WTC11 (cell line): ENCODE measurements at regions not wholly inside any gene's neighbourhood (a gene's known extent, or its start where the extent isn't known, plus 50 kb on each side); places are given as distances from the start of the nearest gene placed in this dataset.

Experiments
- ATAC-seq: fragments of 200-7000 bp; cut with Tn5 transposase; 2 replicates; pipeline ENCODE4 v1.10.0; 2021; ENCODE audit warnings: mild to moderate bottlenecking, moderate library complexity
- CTCF ChIA-PET: fragments of 300-600 bp; sonication (Branson Sonifier 250); formaldehyde crosslinking; loops from one replicate; lab custom pipeline; 2021; ENCODE audit warnings: antibody characterized with exemption; lab: Charles Lee
- POLR2A ChIA-PET: fragments of 350-600 bp; sonication (Branson Sonifier 250); formaldehyde crosslinking; loops from one replicate; lab custom pipeline; 2021; ENCODE audit warnings: antibody characterized with exemption; lab: Charles Lee
- DNase-seq: peaks from one replicate; pipeline ENCODE4 v3.0.0; 2021; ENCODE audit warnings: low spot score
- H3K27ac Mint-ChIP-seq: 2 replicates; pipeline ENCODE4 v1.8.0; 2021; ENCODE audit warnings: mixed read lengths
- H3K27me3 Mint-ChIP-seq: 2 replicates; pipeline ENCODE4 v1.8.0; 2021; ENCODE audit warnings: low read depth, mild to moderate bottlenecking, moderate library complexity, mixed read lengths
- H3K36me3 Mint-ChIP-seq: 2 replicates; pipeline ENCODE4 v1.8.0; 2021; ENCODE audit warnings: mixed read lengths
- H3K4me1 Mint-ChIP-seq: 2 replicates; pipeline ENCODE4 v1.8.0; 2022; ENCODE audit warnings: mixed read lengths
- H3K4me3 Mint-ChIP-seq: 2 replicates; pipeline ENCODE4 v1.8.0; 2021; ENCODE audit warnings: mild to moderate bottlenecking, moderate library complexity, mixed read lengths
- H3K9me3 Mint-ChIP-seq: 2 replicates; pipeline ENCODE4 v1.8.0; 2021; ENCODE audit warnings: mixed read lengths
- ELF4 ChIP-seq: sonication (generic); formaldehyde crosslinking; IDR thresholded peaks from 2 replicates; pipeline ENCODE4 v1.8.1; 2022; ENCODE audit warnings: low read depth, mild to moderate bottlenecking, moderate library complexity, missing genetic modification reagents
- FOXJ3 ChIP-seq: sonication (generic); formaldehyde crosslinking; IDR thresholded peaks from 2 replicates; pipeline ENCODE4 v1.9.0; 2021; ENCODE audit warnings: missing genetic modification reagents, mild to moderate bottlenecking, borderline replicate concordance
- MYBL2 ChIP-seq: sonication (generic); formaldehyde crosslinking; IDR thresholded peaks from 2 replicates; pipeline ENCODE4 v1.8.1; 2023; ENCODE audit warnings: mild to moderate bottlenecking, moderate library complexity, missing genetic modification reagents
- TEAD1 ChIP-seq: sonication (generic); formaldehyde crosslinking; IDR thresholded peaks from 2 replicates; pipeline ENCODE4 v1.8.0; 2022; ENCODE audit warnings: mild to moderate bottlenecking, missing genetic modification reagents
- TF ChIP-seq, protein P1 (sequence below): fragments of 250-450 bp; sonication (Bioruptor Pico); conservative IDR thresholded peaks from 2 replicates; pipeline ENCODE4 v1.9.0; 2021; ENCODE audit warnings: mild to moderate bottlenecking
- TF ChIP-seq, protein P2 (sequence below): fragments of 250-450 bp; sonication (Bioruptor Pico); IDR thresholded peaks from 2 replicates; pipeline ENCODE4 v1.9.0; 2021; ENCODE audit warnings: mild to moderate bottlenecking, borderline replicate concordance
- TF ChIP-seq, protein P3 (sequence below): sonication (generic); formaldehyde crosslinking; IDR thresholded peaks from 2 replicates; pipeline ENCODE4 v1.8.0; 2022; ENCODE audit warnings: missing genetic modification reagents
- TF ChIP-seq, protein P4 (sequence below): sonication (generic); formaldehyde crosslinking; IDR thresholded peaks from 2 replicates; pipeline ENCODE4 v1.8.0; 2022; ENCODE audit warnings: mild to moderate bottlenecking, missing genetic modification reagents
- TF ChIP-seq, protein P5 (sequence below): sonication (generic); formaldehyde crosslinking; IDR thresholded peaks from 2 replicates; pipeline ENCODE4 v1.8.1; 2023; ENCODE audit warnings: mild to moderate bottlenecking, missing genetic modification reagents, moderate library complexity
- TF ChIP-seq, protein P6 (sequence below): fragments of 250-450 bp; sonication (Bioruptor Pico); IDR thresholded peaks from 2 replicates; pipeline ENCODE4 v1.9.0; 2021; ENCODE audit warnings: mild to moderate bottlenecking
- TF ChIP-seq, protein P7 (sequence below): sonication (generic); formaldehyde crosslinking; IDR thresholded peaks from 2 replicates; pipeline ENCODE4 v1.8.0; 2023; ENCODE audit warnings: missing genetic modification reagents, mild to moderate bottlenecking, borderline replicate concordance
- TF ChIP-seq, protein P8 (sequence below): sonication (generic); formaldehyde crosslinking; IDR thresholded peaks from 2 replicates; pipeline ENCODE4 v1.8.1; 2022; ENCODE audit warnings: missing genetic modification reagents, borderline replicate concordance

DNA sequence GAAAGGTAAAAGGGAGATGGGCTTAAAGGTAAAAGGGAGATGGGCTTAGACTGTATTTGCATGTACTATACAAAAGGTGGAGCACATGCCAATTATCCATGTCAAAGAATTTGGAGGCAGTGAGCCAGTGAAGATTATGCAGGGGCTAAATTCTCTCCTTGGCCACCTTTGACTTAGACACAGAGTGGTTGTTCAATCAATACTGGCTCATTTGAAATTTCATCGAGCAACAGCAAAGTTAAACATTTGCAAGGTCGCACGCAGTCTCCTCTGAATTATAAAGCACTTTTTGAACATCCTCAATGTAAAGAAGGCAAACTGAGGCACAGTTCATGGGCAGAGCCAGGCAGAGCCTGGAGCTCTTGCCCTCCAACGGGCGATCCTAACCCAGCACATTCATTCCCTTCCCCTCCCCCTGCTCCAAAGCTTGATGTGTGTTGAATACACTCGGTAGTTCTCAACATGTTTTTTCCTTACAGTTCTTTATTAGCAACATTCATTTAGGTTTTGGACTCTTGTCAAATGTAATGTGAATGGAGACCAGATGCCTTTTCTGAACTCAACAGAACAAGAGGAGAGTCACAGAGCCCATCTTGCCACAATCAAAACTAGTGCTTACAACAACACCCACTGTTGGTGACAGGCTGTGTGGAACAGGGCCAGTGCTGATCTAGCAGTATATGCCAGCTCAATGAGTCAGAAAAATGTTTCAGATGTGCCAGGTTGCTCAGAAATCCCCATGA lies 169.7 kb upstream of the G2E3 start (continued):
- no peak for TF ChIP-seq MYBL2 (CRISPR knock-in tag)
- TF ChIP-seq, protein P1, sequence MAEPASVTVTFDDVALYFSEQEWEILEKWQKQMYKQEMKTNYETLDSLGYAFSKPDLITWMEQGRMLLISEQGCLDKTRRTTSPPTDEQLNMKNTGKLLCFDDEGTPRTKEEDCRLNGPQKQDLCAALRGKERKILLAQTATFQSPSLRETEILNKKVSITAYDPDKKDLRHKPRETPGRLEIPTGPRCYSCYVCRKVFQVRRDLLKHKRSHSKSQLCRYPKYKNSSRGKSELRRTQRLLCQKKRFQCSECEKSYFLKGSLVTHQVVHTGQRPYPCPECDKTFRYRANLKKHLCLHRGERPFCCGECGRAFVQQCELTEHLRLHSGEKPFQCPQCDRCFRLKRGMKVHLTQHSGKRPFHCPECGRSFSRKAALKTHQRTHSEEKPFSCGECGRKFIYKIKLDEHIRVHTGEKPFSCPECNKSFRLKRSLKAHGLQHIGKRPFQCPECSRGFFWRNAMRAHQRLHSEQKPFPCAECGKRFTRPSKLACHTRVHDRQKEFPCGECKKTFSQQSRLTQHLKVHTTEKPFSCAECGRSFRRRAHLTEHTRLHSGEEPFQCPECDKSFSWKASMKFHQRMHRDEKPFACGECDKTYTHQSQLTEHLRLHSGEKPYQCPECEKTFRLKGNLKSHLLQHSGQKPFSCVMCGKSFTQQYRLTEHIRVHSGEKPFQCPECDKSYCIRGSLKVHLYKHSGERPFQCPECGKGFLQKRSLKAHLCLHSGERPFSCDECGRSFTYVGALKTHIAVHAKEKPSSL (CRISPR knock-in tag) = no peak
- TF ChIP-seq, protein P2, sequence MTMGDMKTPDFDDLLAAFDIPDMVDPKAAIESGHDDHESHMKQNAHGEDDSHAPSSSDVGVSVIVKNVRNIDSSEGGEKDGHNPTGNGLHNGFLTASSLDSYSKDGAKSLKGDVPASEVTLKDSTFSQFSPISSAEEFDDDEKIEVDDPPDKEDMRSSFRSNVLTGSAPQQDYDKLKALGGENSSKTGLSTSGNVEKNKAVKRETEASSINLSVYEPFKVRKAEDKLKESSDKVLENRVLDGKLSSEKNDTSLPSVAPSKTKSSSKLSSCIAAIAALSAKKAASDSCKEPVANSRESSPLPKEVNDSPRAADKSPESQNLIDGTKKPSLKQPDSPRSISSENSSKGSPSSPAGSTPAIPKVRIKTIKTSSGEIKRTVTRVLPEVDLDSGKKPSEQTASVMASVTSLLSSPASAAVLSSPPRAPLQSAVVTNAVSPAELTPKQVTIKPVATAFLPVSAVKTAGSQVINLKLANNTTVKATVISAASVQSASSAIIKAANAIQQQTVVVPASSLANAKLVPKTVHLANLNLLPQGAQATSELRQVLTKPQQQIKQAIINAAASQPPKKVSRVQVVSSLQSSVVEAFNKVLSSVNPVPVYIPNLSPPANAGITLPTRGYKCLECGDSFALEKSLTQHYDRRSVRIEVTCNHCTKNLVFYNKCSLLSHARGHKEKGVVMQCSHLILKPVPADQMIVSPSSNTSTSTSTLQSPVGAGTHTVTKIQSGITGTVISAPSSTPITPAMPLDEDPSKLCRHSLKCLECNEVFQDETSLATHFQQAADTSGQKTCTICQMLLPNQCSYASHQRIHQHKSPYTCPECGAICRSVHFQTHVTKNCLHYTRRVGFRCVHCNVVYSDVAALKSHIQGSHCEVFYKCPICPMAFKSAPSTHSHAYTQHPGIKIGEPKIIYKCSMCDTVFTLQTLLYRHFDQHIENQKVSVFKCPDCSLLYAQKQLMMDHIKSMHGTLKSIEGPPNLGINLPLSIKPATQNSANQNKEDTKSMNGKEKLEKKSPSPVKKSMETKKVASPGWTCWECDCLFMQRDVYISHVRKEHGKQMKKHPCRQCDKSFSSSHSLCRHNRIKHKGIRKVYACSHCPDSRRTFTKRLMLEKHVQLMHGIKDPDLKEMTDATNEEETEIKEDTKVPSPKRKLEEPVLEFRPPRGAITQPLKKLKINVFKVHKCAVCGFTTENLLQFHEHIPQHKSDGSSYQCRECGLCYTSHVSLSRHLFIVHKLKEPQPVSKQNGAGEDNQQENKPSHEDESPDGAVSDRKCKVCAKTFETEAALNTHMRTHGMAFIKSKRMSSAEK (CRISPR knock-in tag) = no peak
- TF ChIP-seq, protein P3, sequence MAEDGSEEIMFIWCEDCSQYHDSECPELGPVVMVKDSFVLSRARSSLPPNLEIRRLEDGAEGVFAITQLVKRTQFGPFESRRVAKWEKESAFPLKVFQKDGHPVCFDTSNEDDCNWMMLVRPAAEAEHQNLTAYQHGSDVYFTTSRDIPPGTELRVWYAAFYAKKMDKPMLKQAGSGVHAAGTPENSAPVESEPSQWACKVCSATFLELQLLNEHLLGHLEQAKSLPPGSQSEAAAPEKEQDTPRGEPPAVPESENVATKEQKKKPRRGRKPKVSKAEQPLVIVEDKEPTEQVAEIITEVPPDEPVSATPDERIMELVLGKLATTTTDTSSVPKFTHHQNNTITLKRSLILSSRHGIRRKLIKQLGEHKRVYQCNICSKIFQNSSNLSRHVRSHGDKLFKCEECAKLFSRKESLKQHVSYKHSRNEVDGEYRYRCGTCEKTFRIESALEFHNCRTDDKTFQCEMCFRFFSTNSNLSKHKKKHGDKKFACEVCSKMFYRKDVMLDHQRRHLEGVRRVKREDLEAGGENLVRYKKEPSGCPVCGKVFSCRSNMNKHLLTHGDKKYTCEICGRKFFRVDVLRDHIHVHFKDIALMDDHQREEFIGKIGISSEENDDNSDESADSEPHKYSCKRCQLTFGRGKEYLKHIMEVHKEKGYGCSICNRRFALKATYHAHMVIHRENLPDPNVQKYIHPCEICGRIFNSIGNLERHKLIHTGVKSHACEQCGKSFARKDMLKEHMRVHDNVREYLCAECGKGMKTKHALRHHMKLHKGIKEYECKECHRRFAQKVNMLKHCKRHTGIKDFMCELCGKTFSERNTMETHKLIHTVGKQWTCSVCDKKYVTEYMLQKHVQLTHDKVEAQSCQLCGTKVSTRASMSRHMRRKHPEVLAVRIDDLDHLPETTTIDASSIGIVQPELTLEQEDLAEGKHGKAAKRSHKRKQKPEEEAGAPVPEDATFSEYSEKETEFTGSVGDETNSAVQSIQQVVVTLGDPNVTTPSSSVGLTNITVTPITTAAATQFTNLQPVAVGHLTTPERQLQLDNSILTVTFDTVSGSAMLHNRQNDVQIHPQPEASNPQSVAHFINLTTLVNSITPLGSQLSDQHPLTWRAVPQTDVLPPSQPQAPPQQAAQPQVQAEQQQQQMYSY = no peak
- TF ChIP-seq, protein P4, sequence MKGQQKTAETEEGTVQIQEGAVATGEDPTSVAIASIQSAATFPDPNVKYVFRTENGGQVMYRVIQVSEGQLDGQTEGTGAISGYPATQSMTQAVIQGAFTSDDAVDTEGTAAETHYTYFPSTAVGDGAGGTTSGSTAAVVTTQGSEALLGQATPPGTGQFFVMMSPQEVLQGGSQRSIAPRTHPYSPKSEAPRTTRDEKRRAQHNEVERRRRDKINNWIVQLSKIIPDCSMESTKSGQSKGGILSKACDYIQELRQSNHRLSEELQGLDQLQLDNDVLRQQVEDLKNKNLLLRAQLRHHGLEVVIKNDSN (CRISPR knock-in tag) = no peak
- TF ChIP-seq, protein P5, sequence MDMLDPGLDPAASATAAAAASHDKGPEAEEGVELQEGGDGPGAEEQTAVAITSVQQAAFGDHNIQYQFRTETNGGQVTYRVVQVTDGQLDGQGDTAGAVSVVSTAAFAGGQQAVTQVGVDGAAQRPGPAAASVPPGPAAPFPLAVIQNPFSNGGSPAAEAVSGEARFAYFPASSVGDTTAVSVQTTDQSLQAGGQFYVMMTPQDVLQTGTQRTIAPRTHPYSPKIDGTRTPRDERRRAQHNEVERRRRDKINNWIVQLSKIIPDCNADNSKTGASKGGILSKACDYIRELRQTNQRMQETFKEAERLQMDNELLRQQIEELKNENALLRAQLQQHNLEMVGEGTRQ = no peak

DNA sequence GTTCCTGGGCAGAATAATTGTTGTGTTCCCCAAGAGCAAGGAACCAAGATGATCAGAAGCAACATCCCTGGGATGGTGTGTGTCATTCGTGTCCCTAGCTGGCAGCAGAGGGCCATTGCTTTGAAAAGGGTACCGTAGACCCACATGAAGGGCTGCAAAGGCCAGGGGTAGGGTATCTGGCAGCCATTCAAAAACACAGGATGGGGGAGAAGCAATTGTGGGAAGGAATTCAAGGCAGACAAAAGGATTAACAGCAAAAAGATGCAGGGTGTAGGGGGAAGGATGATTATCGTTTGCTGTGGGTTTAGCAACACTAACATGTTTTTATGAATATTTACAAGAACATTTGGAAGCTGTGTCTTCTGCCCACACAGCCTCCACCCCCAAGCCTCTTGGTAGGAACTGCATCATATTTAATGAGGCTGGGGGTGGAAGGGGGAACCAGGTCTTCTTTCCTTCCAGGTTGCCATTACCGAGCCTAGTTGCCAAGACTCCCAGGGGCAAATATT lies 169.0 kb upstream of the G2E3 start:
- ChIA-PET POLR2A (no interaction called here), CTCF (interaction anchor here (1.5 to 1.9 kb wide), 2 partner anchors 14 to 119 kb away, joined by 3 to 6 read pairs; no protein-coding TSS in a partner anchor)
- TF ChIP-seq, protein P6, sequence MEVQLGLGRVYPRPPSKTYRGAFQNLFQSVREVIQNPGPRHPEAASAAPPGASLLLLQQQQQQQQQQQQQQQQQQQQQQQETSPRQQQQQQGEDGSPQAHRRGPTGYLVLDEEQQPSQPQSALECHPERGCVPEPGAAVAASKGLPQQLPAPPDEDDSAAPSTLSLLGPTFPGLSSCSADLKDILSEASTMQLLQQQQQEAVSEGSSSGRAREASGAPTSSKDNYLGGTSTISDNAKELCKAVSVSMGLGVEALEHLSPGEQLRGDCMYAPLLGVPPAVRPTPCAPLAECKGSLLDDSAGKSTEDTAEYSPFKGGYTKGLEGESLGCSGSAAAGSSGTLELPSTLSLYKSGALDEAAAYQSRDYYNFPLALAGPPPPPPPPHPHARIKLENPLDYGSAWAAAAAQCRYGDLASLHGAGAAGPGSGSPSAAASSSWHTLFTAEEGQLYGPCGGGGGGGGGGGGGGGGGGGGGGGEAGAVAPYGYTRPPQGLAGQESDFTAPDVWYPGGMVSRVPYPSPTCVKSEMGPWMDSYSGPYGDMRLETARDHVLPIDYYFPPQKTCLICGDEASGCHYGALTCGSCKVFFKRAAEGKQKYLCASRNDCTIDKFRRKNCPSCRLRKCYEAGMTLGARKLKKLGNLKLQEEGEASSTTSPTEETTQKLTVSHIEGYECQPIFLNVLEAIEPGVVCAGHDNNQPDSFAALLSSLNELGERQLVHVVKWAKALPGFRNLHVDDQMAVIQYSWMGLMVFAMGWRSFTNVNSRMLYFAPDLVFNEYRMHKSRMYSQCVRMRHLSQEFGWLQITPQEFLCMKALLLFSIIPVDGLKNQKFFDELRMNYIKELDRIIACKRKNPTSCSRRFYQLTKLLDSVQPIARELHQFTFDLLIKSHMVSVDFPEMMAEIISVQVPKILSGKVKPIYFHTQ (CRISPR knock-in tag) = no peak
- TF ChIP-seq FOXJ3 = no peak
- TF ChIP-seq, protein P7, sequence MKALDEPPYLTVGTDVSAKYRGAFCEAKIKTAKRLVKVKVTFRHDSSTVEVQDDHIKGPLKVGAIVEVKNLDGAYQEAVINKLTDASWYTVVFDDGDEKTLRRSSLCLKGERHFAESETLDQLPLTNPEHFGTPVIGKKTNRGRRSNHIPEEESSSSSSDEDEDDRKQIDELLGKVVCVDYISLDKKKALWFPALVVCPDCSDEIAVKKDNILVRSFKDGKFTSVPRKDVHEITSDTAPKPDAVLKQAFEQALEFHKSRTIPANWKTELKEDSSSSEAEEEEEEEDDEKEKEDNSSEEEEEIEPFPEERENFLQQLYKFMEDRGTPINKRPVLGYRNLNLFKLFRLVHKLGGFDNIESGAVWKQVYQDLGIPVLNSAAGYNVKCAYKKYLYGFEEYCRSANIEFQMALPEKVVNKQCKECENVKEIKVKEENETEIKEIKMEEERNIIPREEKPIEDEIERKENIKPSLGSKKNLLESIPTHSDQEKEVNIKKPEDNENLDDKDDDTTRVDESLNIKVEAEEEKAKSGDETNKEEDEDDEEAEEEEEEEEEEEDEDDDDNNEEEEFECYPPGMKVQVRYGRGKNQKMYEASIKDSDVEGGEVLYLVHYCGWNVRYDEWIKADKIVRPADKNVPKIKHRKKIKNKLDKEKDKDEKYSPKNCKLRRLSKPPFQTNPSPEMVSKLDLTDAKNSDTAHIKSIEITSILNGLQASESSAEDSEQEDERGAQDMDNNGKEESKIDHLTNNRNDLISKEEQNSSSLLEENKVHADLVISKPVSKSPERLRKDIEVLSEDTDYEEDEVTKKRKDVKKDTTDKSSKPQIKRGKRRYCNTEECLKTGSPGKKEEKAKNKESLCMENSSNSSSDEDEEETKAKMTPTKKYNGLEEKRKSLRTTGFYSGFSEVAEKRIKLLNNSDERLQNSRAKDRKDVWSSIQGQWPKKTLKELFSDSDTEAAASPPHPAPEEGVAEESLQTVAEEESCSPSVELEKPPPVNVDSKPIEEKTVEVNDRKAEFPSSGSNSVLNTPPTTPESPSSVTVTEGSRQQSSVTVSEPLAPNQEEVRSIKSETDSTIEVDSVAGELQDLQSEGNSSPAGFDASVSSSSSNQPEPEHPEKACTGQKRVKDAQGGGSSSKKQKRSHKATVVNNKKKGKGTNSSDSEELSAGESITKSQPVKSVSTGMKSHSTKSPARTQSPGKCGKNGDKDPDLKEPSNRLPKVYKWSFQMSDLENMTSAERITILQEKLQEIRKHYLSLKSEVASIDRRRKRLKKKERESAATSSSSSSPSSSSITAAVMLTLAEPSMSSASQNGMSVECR (CRISPR knock-in tag) = no peak
- TF ChIP-seq, protein P8, sequence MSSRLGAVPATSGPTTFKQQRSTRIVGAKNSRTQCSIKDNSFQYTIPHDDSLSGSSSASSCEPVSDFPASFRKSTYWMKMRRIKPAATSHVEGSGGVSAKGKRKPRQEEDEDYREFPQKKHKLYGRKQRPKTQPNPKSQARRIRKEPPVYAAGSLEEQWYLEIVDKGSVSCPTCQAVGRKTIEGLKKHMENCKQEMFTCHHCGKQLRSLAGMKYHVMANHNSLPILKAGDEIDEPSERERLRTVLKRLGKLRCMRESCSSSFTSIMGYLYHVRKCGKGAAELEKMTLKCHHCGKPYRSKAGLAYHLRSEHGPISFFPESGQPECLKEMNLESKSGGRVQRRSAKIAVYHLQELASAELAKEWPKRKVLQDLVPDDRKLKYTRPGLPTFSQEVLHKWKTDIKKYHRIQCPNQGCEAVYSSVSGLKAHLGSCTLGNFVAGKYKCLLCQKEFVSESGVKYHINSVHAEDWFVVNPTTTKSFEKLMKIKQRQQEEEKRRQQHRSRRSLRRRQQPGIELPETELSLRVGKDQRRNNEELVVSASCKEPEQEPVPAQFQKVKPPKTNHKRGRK = no peak
- no peak for TF ChIP-seq ELF4
- TF ChIP-seq TEAD1 (CRISPR knock-in tag) = no peak
- Mint-ChIP-seq H3K27ac (no peak overlapping the region), H3K36me3 (no peaks in the 10 kb centered on the region), H3K4me3 (no peak overlapping the region), H3K9me3 (no peaks in the 10 kb centered on the region), H3K4me1 (peaks cover 6% of the 10 kb centered on the region; the same call in 1 of the 2 replicates), H3K27me3 (no peaks in the 10 kb centered on the region)
- ATAC-seq (peak; percentile 60), DNase-seq (no peak)
